KMS-11 (cell line): ENCODE measurements at regions not wholly inside any gene's neighbourhood (a gene's known extent, or its start where the extent isn't known, plus 50 kb on each side); places are given as distances from the start of the nearest gene placed in this dataset.

Experiments used
- H2AFZ ChIP-seq: fragments of 200-600 bp; sonication (generic); 2 replicates; pipeline ENCODE4 v1.6.1; 2016; ENCODE audit warnings: antibody characterized with exemption, mixed run types, low read depth
- H3K27ac ChIP-seq: fragments of 200-600 bp; sonication (generic); 2 replicates; pipeline ENCODE4 v1.6.1; 2016; ENCODE audit warnings: mild to moderate bottlenecking, mixed run types
- H3K27me3 ChIP-seq: fragments of 200-600 bp; sonication (generic); 2 replicates; pipeline ENCODE4 v1.6.1; 2017; ENCODE audit warnings: mild to moderate bottlenecking, low read depth, mixed run types, moderate library complexity; ENCODE audit not compliant: insufficient read depth
- H3K36me3 ChIP-seq: fragments of 200-600 bp; sonication (generic); 2 replicates; pipeline ENCODE4 v1.6.1; 2017; ENCODE audit warnings: mild to moderate bottlenecking, mixed run types; ENCODE audit not compliant: insufficient read depth
- H3K4me1 ChIP-seq: fragments of 200-600 bp; sonication (generic); 2 replicates; pipeline ENCODE4 v1.6.1; 2016; ENCODE audit warnings: mild to moderate bottlenecking, low read depth, mixed run types; ENCODE audit not compliant: poor library complexity, severe bottlenecking
- H3K4me2 ChIP-seq: fragments of 200-600 bp; sonication (generic); 2 replicates; pipeline ENCODE4 v1.7.0; 2016; ENCODE audit warnings: mild to moderate bottlenecking, mixed run types
- H3K4me3 ChIP-seq: fragments of 200-600 bp; sonication (generic); IDR thresholded peaks from 2 replicates; pipeline ENCODE4 v1.6.1; 2017; ENCODE audit warnings: low read depth, low read length, mixed read lengths; ENCODE audit not compliant: insufficient read depth
- H3K79me2 ChIP-seq: fragments of 200-600 bp; sonication (generic); 2 replicates; pipeline ENCODE4 v1.6.1; 2016; ENCODE audit warnings: low read depth, mixed run types; ENCODE audit not compliant: insufficient read depth
- H3K9ac ChIP-seq: fragments of 200-600 bp; sonication (generic); 2 replicates; pipeline ENCODE4 v1.6.1; 2016; ENCODE audit warnings: mild to moderate bottlenecking, mixed run types
- H4K20me1 ChIP-seq: fragments of 200-600 bp; sonication (generic); 2 replicates; pipeline ENCODE4 v1.6.1; 2016; ENCODE audit warnings: mild to moderate bottlenecking, mixed run types; ENCODE audit not compliant: insufficient read depth
- CTCF ChIP-seq: fragments of 200-600 bp; sonication (generic); conservative IDR thresholded peaks from 2 replicates; pipeline ENCODE4 v1.6.1; 2017; ENCODE audit warnings: low read depth, mild to moderate bottlenecking, antibody characterized with exemption, low read length, moderate library complexity, mixed read lengths

- no peaks in the 10 kb centered on the region for H3K4me1 ChIP-seq
- H4K20me1 ChIP-seq, result no peaks in the 10 kb centered on the region
- no peak overlapping the region for H3K27ac ChIP-seq
- H3K4me3 ChIP-seq, result no peak overlapping the region
- H3K9ac ChIP-seq, result no peak overlapping the region
- no peaks in the 10 kb centered on the region for H3K79me2 ChIP-seq
- TF ChIP-seq CTCF, result no peak
- no peak overlapping the region for H2AFZ ChIP-seq
- H3K27me3 ChIP-seq, result no peaks in the 10 kb centered on the region
- no peak overlapping the region for H3K4me2 ChIP-seq
- H3K36me3 ChIP-seq, result no peaks in the 10 kb centered on the region
These were observed 187.6 kb downstream of the ADAMTS15 start for GRCh38 chr11:130635937-130636630.

DNA sequence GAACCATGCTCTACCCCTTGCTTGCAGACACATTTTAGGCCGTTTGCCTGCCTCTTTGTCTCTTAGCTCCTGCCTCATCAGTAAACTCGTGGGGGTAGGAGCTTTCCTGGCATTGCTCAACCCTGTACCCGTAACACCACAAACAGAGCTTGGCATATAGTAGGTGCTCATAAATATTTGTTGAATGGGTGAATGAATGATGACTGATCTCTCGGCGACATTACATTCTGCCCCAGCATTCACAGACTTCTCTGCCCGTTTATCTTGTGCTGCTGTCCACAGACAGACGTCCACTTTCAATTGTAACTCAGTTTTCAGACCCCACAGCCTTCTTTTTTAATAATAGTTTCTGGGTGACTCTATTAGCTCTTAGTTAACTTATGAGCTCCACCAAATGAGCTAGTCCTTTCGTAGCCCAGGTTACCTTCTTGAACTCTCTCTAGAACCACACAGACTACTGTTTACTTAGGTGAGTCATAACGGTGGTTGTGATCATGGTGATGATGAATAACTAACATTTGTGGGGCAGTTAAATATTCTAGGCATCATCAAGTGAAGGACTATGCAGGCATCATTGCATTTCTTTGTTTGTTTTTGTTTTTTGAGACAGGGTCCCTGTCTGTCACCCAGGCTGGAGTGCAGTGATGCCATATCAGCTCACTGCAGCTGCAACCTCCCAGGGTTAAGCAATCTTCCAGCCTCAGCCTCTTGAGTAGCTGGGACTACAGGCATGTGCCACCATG lies 188.4 kb downstream of the ADAMTS15 start:
- Histone ChIP-seq H3K4me1 (no peaks in the 10 kb centered on the region), H3K4me2 (no peak overlapping the region), H3K9ac (no peak overlapping the region), H2AFZ (no peak overlapping the region), H3K27ac (no peak overlapping the region), H3K36me3 (no peaks in the 10 kb centered on the region), H3K79me2 (no peaks in the 10 kb centered on the region), H4K20me1 (no peaks in the 10 kb centered on the region), H3K27me3 (no peaks in the 10 kb centered on the region), H3K4me3 (no peak overlapping the region)
- no peak for TF ChIP-seq CTCF

DNA sequence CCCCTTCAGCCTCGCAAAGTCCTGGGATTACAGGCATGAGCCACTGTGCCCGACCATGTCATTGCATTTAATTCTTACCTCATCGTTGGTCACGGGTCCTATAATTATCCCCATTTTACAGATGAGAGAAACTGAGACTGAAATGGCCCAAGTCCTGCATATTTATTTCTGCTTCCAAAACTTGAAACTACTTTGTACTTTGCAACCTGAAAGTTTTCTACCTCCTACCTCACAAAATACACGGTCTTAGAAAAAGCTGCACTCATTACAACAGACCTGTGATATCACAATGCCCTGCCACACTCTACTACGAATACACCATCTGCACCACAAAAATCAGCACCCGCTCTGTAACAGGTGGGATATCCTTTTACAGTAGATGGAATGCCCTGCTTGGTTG lies 189.1 kb downstream of the ADAMTS15 start:
- Histone ChIP-seq H3K4me3 (no peak overlapping the region), H3K79me2 (no peaks in the 10 kb centered on the region), H3K9ac (no peak overlapping the region), H3K27ac (no peak overlapping the region), H2AFZ (no peak overlapping the region), H3K4me2 (no peak overlapping the region), H3K36me3 (no peaks in the 10 kb centered on the region), H3K27me3 (no peaks in the 10 kb centered on the region), H3K4me1 (no peaks in the 10 kb centered on the region), H4K20me1 (no peaks in the 10 kb centered on the region)
- TF ChIP-seq CTCF, result no peak

DNA sequence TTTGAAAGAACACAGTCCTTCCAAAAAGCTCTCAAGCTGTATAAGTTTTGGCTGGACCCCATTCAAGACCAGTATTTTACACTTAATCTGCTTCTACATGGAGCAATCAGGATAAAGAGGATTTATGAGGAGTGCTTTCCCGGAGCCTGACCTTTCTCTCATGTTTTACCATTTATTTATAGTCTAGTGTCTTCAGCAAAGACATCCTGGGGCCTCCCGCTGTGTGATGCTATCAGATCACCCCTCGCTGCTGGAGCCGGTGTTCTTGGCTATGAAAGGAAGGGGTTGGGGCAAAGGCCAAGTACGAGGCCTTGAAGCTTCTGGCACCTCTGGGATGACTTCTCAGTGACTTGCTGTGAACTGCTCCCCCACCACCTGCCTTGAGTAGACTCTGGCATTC lies 189.6 kb downstream of the ADAMTS15 start:
- H3K27me3 ChIP-seq, result no peaks in the 10 kb centered on the region
- H3K4me3 ChIP-seq, result no peak overlapping the region
- H3K4me2 ChIP-seq, result no peak overlapping the region
- no peak overlapping the region for H3K27ac ChIP-seq
- no peaks in the 10 kb centered on the region for H3K79me2 ChIP-seq
- no peaks in the 10 kb centered on the region for H3K36me3 ChIP-seq
- H4K20me1 ChIP-seq, result no peaks in the 10 kb centered on the region
- TF ChIP-seq CTCF, result no peak
- H3K4me1 ChIP-seq, result no peaks in the 10 kb centered on the region
- H2AFZ ChIP-seq, result no peak overlapping the region
- no peak overlapping the region for H3K9ac ChIP-seq
